ENCODE measurements at regions not wholly inside any gene's neighbourhood (a gene's known extent, or its start where the extent isn't known, plus 50 kb on each side); places are given as distances from the start of the nearest gene placed in this dataset.
"Not testable (repeated sequence)": the region's sequence is repeated elsewhere in the genome, so short reads cannot be mapped to it uniquely, and the experiment has no call there.

- TF ChIP-seq CTCF, POLR2A (IDR thresholded peaks at IDR 0.05): not testable (repeated sequence)
Observed at GRCh38 chr3:86827582-86827981, 163.4 kb downstream of the VGLL3 start.

All from lower leg skin (tissue), 3 donors.